Trophoblast cell (in vitro differentiated cells and primary cell): ENCODE measurements at regions not wholly inside any gene's neighbourhood (a gene's known extent, or its start where the extent isn't known, plus 50 kb on each side); places are given as distances from the start of the nearest gene placed in this dataset.

Experiments
- DNase-seq, 2 donors: peaks; one replicate each; pipeline ENCODE4 v3.0.0-alpha.2; 2016
- H2AFZ ChIP-seq: 2 replicates; pipeline ENCODE4 v1.6.1; 2013; ENCODE audit warnings: low read length, moderate library complexity, mild to moderate bottlenecking; ENCODE audit not compliant: insufficient read depth, poor library complexity
- H2AK5ac ChIP-seq: 2 replicates; pipeline ENCODE4 v1.6.1; 2013; ENCODE audit warnings: mild to moderate bottlenecking, low read length
- H2BK120ac ChIP-seq: 2 replicates; pipeline ENCODE4 v1.6.1; 2013; ENCODE audit warnings: low read length, mild to moderate bottlenecking, moderate library complexity; ENCODE audit not compliant: insufficient read depth, poor library complexity
- H2BK12ac ChIP-seq: 2 replicates; pipeline ENCODE4 v1.6.1; 2013; ENCODE audit warnings: mild to moderate bottlenecking, low read length, moderate library complexity
- H2BK5ac ChIP-seq: 2 replicates; pipeline ENCODE4 v1.6.1; 2013; ENCODE audit warnings: low read length, low read depth, moderate library complexity, mild to moderate bottlenecking; ENCODE audit not compliant: poor library complexity
- H3K14ac ChIP-seq: 2 replicates; pipeline ENCODE4 v1.6.1; 2013; ENCODE audit warnings: mild to moderate bottlenecking, low read length
- H3K18ac ChIP-seq: 2 replicates; pipeline ENCODE4 v1.6.1; 2013; ENCODE audit warnings: mild to moderate bottlenecking, low read length
- H3K23ac ChIP-seq: 2 replicates; pipeline ENCODE4 v1.6.1; 2013; ENCODE audit warnings: low read length
- H3K27ac ChIP-seq: 2 replicates; pipeline ENCODE4 v1.5.1; 2013; ENCODE audit warnings: low read depth, mild to moderate bottlenecking, inconsistent platforms, low read length, moderate library complexity
- H3K27me3 ChIP-seq: 2 replicates; pipeline ENCODE4 v1.6.1; 2013; ENCODE audit warnings: inconsistent platforms, mild to moderate bottlenecking, low read length, moderate library complexity; ENCODE audit not compliant: insufficient read depth
- H3K36me3 ChIP-seq, 2 experiments: 1 replicate in 1 of 2; 2 replicates in 1 of 2; pipeline ENCODE4 v1.6.1; 2013; ENCODE audit warnings: low read length in 2 of 2, mild to moderate bottlenecking in 2 of 2, moderate library complexity in 1 of 2; ENCODE audit not compliant: insufficient read depth in 2 of 2, control insufficient read depth in 1 of 2
- H3K4ac ChIP-seq: 2 replicates; pipeline ENCODE4 v1.6.1; 2013; ENCODE audit warnings: low read depth, mild to moderate bottlenecking, low read length, moderate library complexity
- H3K4me1 ChIP-seq, 2 experiments: 1 replicate in 1 of 2; 2 replicates in 1 of 2; pipeline ENCODE4 v1.6.1; 2013; ENCODE audit warnings: low read length in 2 of 2, mild to moderate bottlenecking in 2 of 2, moderate library complexity in 1 of 2; ENCODE audit not compliant: insufficient read depth in 2 of 2, control insufficient read depth in 1 of 2
- H3K4me2 ChIP-seq: 2 replicates; pipeline ENCODE4 v1.6.1; 2013; ENCODE audit warnings: inconsistent platforms, mild to moderate bottlenecking, low read length, moderate library complexity
- H3K4me3 ChIP-seq: 2 replicates; pipeline ENCODE4 v1.5.1; 2013; ENCODE audit warnings: mild to moderate bottlenecking, low read depth, low read length, inconsistent platforms
- H3K79me1 ChIP-seq: one replicate; pipeline ENCODE4 v1.6.1; 2013; ENCODE audit warnings: low read length
- H3K79me2 ChIP-seq: 2 replicates; pipeline ENCODE4 v1.6.1; 2013; ENCODE audit warnings: low read length, mild to moderate bottlenecking; ENCODE audit not compliant: control insufficient read depth, insufficient read depth, poor library complexity
- H3K9ac ChIP-seq: 2 replicates; pipeline ENCODE4 v1.6.1; 2013; ENCODE audit warnings: mild to moderate bottlenecking, low read length
- H3K9me3 ChIP-seq: 2 replicates; pipeline ENCODE4 v1.6.1; 2013; ENCODE audit warnings: low read depth, mild to moderate bottlenecking, control low read depth, inconsistent platforms, low read length; ENCODE audit not compliant: insufficient read depth
- H4K12ac ChIP-seq: 2 replicates; pipeline ENCODE4 v1.6.1; 2013; ENCODE audit warnings: low read depth, mild to moderate bottlenecking, low read length, moderate library complexity
- H4K8ac ChIP-seq: 2 replicates; pipeline ENCODE4 v1.6.1; 2013; ENCODE audit warnings: low read depth, mild to moderate bottlenecking, low read length, moderate library complexity
- H4K91ac ChIP-seq: one replicate; pipeline ENCODE4 v1.6.1; 2013; ENCODE audit warnings: low read depth, mild to moderate bottlenecking, low read length, moderate library complexity
- WGBS: extraction: QIAGEN DNeasy Blood & Tissue Kit; methylation state at CpG from one replicate; pipeline ENCODE4 v1.1.7; 2013; ENCODE audit warnings: missing lambda C conversion rate; ENCODE audit not compliant: insufficient read length, insufficient coverage; ENCODE audit errors: extremely low coverage; 5-methylcytosine and 5-hydroxymethylcytosine counted together

- Histone ChIP-seq H3K4me3 (no peak overlapping the region), H2BK120ac (no peak overlapping the region), H4K12ac (no peak overlapping the region), H3K79me2 (no peaks in the 10 kb centered on the region), H2BK12ac (no peak overlapping the region), H3K79me1 (no peaks in the 10 kb centered on the region), H4K91ac (no peak overlapping the region), H3K18ac (no peak overlapping the region), H3K27ac (no peak overlapping the region), H3K14ac (no peak overlapping the region), H3K23ac (no peak overlapping the region), H3K9me3 (no peaks in the 10 kb centered on the region), H2AFZ (no peak overlapping the region), H3K4me1 (no peaks in the 10 kb centered on the region), H2AK5ac (no peak overlapping the region), H3K27me3 (no peaks in the 10 kb centered on the region), H4K8ac (no peak overlapping the region), H3K9ac (no peak overlapping the region), H2BK5ac (no peak overlapping the region), H3K36me3 (no peaks in the 10 kb centered on the region), H3K4ac (no peak overlapping the region), H3K4me2 (no peak overlapping the region)
- no CpG with 5 or more reads among the region's 1 CpG for WGBS
- no peak for DNase-seq
Observed at GRCh38 chr11:96481204-96481603, 91.4 kb downstream of the JRKL start.

GRCh38 chr11:96481771-96482170 is 92.0 kb downstream of the JRKL start:
- Histone ChIP-seq H3K4me3 (no peak overlapping the region), H3K14ac (no peak overlapping the region)

GRCh38 chr11:96482193-96482592 is 92.4 kb downstream of the JRKL start:
- Histone ChIP-seq H2AFZ (no peak overlapping the region), H3K27ac (no peak overlapping the region), H4K8ac (no peak overlapping the region), H3K4me2 (no peak overlapping the region), H2BK5ac (no peak overlapping the region), H2BK12ac (no peak overlapping the region), H3K4me1 (no peaks in the 10 kb centered on the region), H3K14ac (no peak overlapping the region), H3K9ac (no peak overlapping the region), H4K12ac (no peak overlapping the region), H3K23ac (no peak overlapping the region), H3K18ac (no peak overlapping the region), H4K91ac (no peak overlapping the region), H3K79me1 (no peaks in the 10 kb centered on the region), H3K9me3 (no peaks in the 10 kb centered on the region), H3K4me3 (no peak overlapping the region), H2AK5ac (no peak overlapping the region), H3K27me3 (no peaks in the 10 kb centered on the region), H3K79me2 (no peaks in the 10 kb centered on the region), H2BK120ac (no peak overlapping the region), H3K36me3 (no peaks in the 10 kb centered on the region), H3K4ac (no peak overlapping the region)
- DNase-seq, result no peak
- no CpG with 5 or more reads among the region's 2 CpGs for WGBS

More at GRCh38 chr11:96481771-96482170, 92.0 kb downstream of the JRKL start:
- H4K91ac ChIP-seq, result no peak overlapping the region
- H3K18ac ChIP-seq, result no peak overlapping the region
- H3K9ac ChIP-seq, result no peak overlapping the region
- H3K4me1 ChIP-seq, result no peaks in the 10 kb centered on the region
- no peak overlapping the region for H3K23ac ChIP-seq
- no peak overlapping the region for H2AFZ ChIP-seq
- no peak overlapping the region for H2BK120ac ChIP-seq
- no peak overlapping the region for H2AK5ac ChIP-seq
- H3K27me3 ChIP-seq, result no peaks in the 10 kb centered on the region
- H3K27ac ChIP-seq, result no peak overlapping the region
- no peaks in the 10 kb centered on the region for H3K9me3 ChIP-seq
- no peaks in the 10 kb centered on the region for H3K79me2 ChIP-seq
- H3K4me2 ChIP-seq, result no peak overlapping the region
- H3K79me1 ChIP-seq, result no peaks in the 10 kb centered on the region
- H2BK5ac ChIP-seq, result no peak overlapping the region
- H4K8ac ChIP-seq, result no peak overlapping the region
- DNase-seq, result no peak
- WGBS, result no CpG with 5 or more reads among the region's 1 CpG
- no peak overlapping the region for H3K4ac ChIP-seq
- H3K36me3 ChIP-seq, result no peaks in the 10 kb centered on the region
- H2BK12ac ChIP-seq, result no peak overlapping the region
- H4K12ac ChIP-seq, result no peak overlapping the region

GRCh38 chr11:96483374-96483955 is 93.7 kb downstream of the JRKL start:
- H2BK5ac ChIP-seq, result no peak overlapping the region
- H3K4me2 ChIP-seq, result no peak overlapping the region

More at GRCh38 chr11:96483374-96483955, 93.7 kb downstream of the JRKL start:
- no peak overlapping the region for H3K9ac ChIP-seq
- no peak overlapping the region for H3K4ac ChIP-seq
- no peak overlapping the region for H2AFZ ChIP-seq
- H3K18ac ChIP-seq, result no peak overlapping the region
- H3K23ac ChIP-seq, result no peak overlapping the region
- no peak overlapping the region for H4K8ac ChIP-seq
- no peak overlapping the region for H2BK12ac ChIP-seq
- no peaks in the 10 kb centered on the region for H3K9me3 ChIP-seq
- DNase-seq, result no peak
- no peak overlapping the region for H3K27ac ChIP-seq
- H3K79me1 ChIP-seq, result no peaks in the 10 kb centered on the region
- no peaks in the 10 kb centered on the region for H3K36me3 ChIP-seq
- no peaks in the 10 kb centered on the region for H3K27me3 ChIP-seq
- H4K12ac ChIP-seq, result no peak overlapping the region
- no peak overlapping the region for H2BK120ac ChIP-seq
- H3K14ac ChIP-seq, result no peak overlapping the region
- H4K91ac ChIP-seq, result no peak overlapping the region
- no peak overlapping the region for H2AK5ac ChIP-seq
- H3K4me3 ChIP-seq, result no peak overlapping the region
- H3K4me1 ChIP-seq, result no peaks in the 10 kb centered on the region
- no peaks in the 10 kb centered on the region for H3K79me2 ChIP-seq
